HG03039 (cell line): ENCODE measurements at regions not wholly inside any gene's neighbourhood (a gene's known extent, or its start where the extent isn't known, plus 50 kb on each side); places are given as distances from the start of the nearest gene placed in this dataset.

Source experiments
- ATAC-seq: cut with Tn5 transposase; IDR thresholded peaks from one replicate; pipeline ENCODE4 v1.9.1; 2021; ENCODE audit warnings: mild to moderate bottlenecking, moderate library complexity; ENCODE audit not compliant: unreplicated experiment

DNA sequence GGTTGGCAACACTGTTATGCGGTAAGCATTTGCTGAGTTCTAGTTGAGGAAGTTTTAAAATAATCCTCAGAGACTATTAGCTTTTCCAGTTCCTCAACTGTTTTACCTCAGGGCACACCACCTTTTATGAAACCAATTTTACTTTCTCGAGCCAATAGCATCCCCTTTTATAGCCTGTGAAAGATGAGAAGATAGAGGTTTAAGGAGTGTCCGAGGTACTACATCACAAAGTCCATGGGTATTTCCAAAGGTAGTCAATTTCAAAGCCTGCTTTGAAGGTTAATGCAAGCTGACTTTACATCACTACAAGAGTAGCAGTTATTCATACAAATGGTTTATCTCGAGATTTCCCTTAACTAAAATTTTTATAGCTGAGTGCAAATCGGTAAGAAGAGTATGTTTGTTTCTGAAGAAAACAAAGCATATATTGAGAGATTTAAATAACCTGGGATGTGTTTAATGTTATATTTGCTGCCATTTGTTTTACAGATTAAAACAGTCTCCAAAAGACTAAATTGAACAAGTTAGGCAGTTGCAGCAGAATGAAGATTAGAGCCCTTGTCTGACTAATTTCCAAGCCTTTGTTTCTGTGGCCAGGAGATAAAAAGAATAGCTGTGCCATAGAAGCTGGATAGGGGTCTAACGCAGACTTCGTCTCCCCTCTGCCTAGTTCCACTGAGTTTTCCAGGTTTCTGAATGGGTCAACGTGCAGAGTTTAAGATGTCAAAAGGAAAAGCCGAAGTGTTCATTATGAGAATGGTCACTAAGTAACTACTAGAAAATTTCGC lies 74.7 kb upstream of the TRPC4 start:
- no peak for ATAC-seq

DNA sequence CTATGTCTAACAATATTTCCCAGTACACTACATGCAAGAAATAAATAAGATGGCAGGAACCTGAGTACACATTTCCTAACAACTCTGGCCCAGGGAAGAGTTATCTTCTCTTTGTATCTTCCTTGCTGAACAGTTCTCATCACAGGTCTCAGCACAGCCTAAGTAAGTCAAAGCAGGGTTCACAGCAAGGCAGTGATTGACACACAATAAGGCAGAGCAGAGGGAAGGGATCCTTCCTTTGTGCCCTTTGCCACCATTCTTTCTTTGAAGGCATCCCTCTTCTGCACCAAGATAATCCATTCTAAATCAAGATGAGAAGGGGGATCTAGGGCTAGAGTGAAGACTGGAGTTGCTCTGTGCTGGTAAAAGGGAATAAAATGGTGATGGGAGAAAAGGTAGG lies 73.4 kb upstream of the TRPC4 start:
- no peak for ATAC-seq

DNA sequence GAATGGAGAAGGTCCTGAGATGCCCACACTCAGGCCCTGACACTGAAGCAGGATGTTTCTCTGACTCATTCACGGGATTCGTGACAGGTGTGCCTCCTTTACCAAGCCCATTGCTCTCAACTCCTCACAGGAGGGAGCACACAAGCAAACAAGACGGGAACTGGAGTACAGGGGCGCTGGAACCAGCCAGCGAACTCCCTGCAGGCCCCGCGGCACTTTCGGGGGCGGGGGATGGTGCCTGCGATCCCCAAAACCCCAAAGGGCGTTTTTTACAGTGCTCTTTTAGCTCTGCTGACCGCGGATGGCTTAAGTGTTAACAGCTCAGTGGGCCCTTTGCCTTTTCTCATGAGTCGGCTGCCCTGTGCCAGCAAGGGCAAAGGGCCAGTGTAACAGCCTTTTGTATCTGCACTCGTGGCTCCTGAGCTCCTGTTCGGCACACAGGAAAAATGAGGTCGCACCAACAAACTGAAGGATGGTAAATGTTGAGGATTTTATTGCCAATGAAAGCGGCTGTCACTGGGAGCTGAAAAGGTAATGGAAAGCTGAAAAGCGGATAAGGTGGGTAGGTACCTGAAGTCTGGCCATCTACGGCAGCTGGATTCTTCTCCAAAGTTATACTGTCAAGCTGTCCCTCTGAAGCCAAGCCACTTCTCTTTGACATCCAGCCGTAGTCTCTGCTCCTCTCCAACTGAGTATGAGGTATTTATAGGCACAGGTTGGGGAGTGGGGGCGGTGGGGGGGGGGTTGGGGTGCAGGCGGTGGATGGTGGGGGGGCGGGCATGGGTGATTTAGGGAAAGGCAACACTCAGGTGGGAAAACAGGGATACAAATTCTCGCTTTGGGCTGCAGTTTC lies 65.0 kb upstream of the TRPC4 start:
- ATAC-seq: no peak

DNA sequence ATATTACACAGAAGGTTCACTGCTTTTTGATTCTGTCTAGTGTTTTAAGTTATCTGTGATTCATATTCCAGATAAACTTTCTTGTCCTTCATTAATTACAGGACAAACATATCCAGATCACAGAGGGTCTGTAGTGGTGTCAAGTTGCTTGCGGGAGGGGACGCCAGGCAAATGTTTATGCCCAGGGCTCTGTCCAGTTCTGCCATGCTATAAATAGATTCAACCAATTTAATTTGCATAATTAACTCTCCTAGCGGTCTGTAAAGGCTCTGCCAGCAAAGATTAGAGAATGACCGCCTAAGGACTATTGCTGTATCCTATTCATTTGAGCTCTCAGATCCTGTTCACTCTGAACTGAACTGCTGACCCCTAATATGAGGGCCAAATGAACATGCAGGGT lies 59.7 kb upstream of the TRPC4 start:
- no peak for ATAC-seq

DNA sequence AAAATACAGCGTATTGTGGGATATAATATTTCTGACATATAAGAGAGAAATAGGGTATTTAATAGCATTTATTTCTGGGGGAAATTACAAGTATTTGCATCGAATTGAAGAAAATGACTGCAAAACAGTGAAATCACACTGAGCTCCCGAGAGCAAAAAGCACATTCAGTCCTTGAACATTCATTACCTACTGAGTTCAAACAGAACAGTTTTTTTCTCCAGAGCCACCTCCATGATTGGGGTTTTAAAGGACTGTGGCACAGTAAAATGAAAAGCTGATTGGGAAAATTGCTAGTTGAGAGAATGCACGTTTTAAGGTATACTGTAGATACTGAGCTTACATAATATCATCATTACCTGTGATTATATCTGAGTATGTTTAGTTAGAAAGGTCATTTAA lies 58.0 kb upstream of the TRPC4 start:
- no peak for ATAC-seq

DNA sequence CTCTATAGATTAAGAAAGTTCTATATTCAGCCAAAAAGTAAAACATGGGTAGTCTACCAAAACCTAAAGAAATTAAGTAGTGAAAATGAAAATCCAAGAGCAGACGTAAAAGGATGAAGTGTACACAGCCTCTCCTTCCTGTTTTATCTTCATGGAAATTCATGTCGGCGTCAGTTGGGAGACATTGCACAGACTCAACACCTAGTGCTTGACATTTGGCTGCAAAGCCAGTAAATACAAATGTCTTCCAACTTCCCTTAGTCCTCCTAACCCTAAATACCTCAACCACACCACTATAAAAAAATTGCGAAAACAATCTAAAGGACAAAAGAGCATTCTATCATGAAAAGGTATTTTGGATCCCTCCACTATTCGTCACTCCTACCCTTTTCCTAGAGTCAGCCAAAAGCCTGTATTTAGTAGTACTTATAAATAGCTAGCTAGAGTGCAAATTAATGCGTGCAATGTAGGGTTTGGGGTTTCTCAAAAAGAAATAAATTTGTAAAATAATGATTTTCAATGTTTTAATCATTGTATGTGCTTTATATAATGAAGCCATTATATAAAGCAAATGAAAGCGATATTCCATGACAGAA lies 56.4 kb upstream of the TRPC4 start:
- ATAC-seq: no peak

DNA sequence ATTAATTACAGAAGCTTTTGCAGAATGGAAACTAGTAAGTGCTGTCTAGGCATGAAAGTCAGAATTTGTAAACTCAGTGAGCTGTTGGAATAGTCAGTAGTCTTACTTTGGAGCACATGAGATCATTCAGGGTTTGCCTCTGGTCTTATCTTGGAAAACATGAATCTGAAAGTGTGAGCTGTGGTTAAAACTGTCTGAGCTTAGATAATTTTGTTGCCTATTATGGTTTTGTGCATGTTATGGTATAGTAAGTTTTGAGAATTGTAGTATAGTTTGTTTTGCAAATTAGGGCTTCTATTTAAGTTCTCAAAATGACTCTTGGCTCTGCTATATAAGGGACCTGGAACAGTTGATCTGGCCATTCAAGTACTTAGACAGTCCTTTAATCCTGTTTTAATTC lies 53.7 kb upstream of the TRPC4 start:
- ATAC-seq: no peak

DNA sequence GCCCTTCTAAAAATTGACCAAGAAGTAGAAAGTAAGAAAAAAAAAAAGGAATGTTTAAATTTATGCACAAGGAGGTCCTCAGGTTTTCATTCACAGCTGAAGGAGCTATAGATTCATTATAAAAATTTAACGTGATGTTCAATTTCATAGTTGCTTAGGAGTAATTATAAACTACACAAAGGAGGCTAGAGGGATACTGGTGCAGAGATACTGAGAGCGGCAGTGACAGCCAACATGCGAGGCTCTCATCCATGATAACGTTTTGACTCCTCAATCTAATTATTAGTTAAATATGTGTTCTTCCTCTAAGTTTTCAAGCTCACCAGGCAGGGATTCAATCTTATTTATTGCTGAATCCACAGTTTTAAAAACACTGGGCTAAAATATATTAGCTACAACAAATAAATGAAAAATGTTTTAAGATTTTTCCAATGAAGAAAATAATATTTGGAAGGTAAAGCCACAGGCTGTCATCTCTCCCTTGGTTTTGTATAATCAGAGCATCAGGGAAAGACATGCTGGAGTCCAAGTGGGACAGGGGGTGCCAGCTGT lies 49.8 kb upstream of the TRPC4 start:
- no peak for ATAC-seq
